T-helper 1 cell treated with Interleukin-12 subunit alpha and Interleukin-12 subunit beta and Interleukin-4 antibody, amounts not matched to agents 30 ng/mL and 1 ng/mL, for 36 hours (primary cell): ENCODE measurements at regions not wholly inside any gene's neighbourhood (a gene's known extent, or its start where the extent isn't known, plus 50 kb on each side); places are given as distances from the start of the nearest gene placed in this dataset.

Source experiments
- intact Hi-C: fragments of 100-400 bp; cut with micrococcal nuclease; formaldehyde crosslinking; loops from one replicate; pipeline ENCODE4 v1.15.1; 2024

GRCh38 chr12:118689793-118690192 lies 291.5 kb upstream of the SRRM4 start:
- intact Hi-C loops: no loop called here

GRCh38 chr12:118690506-118690905 lies 290.8 kb upstream of the SRRM4 start:
- intact Hi-C loops: no loop called here

- intact Hi-C loops: no loop called here
These were observed 287.1 kb upstream of the SRRM4 start for GRCh38 chr12:118694128-118694775.

GRCh38 chr12:118704527-118705241 lies 276.7 kb upstream of the SRRM4 start:
- intact Hi-C loops: no loop called here

GRCh38 chr12:118706437-118706836 lies 274.9 kb upstream of the SRRM4 start:
- intact Hi-C loops: no loop called here

GRCh38 chr12:118709946-118710345 lies 271.4 kb upstream of the SRRM4 start:
- intact Hi-C loops: no loop called here

GRCh38 chr12:118711185-118711584 lies 270.2 kb upstream of the SRRM4 start:
- intact Hi-C loops: no loop called here

- intact Hi-C loops: loop anchor here (1.0 kb wide), 1 partner anchor 699 kb away; no protein-coding TSS in a partner anchor
These were observed 267.3 kb upstream of the SRRM4 start for GRCh38 chr12:118714051-118714460.

GRCh38 chr12:118714500-118714899 lies 266.8 kb upstream of the SRRM4 start:
- intact Hi-C loops: loop anchor here (1.0 kb wide), 1 partner anchor 699 kb away; no protein-coding TSS in a partner anchor

- intact Hi-C loops: no loop called here
These were observed 265.7 kb upstream of the SRRM4 start for GRCh38 chr12:118715647-118716046.

- intact Hi-C loops: no loop called here
These were observed 254.0 kb upstream of the SRRM4 start for GRCh38 chr12:118727196-118727978.

- intact Hi-C loops: no loop called here
These were observed 253.4 kb upstream of the SRRM4 start for GRCh38 chr12:118727979-118728366.

GRCh38 chr12:118734266-118734665 lies 247.1 kb upstream of the SRRM4 start:
- intact Hi-C loops: no loop called here

GRCh38 chr12:118737985-118738540 lies 243.3 kb upstream of the SRRM4 start:
- intact Hi-C loops: no loop called here

- intact Hi-C loops: no loop called here
These were observed 240.1 kb upstream of the SRRM4 start for GRCh38 chr12:118741194-118741593.

- intact Hi-C loops: no loop called here
These were observed 238.9 kb upstream of the SRRM4 start for GRCh38 chr12:118742431-118742830.

GRCh38 chr12:118743896-118744700 lies 237.2 kb upstream of the SRRM4 start:
- intact Hi-C loops: no loop called here

GRCh38 chr12:118746176-118746575 lies 235.2 kb upstream of the SRRM4 start:
- intact Hi-C loops: no loop called here

GRCh38 chr12:118746960-118747359 lies 234.4 kb upstream of the SRRM4 start:
- intact Hi-C loops: no loop called here

- intact Hi-C loops: no loop called here
These were observed 233.6 kb upstream of the SRRM4 start for GRCh38 chr12:118747771-118748170.
